IMR-90 (cell line): ENCODE measurements at regions not wholly inside any gene's neighbourhood (a gene's known extent, or its start where the extent isn't known, plus 50 kb on each side); places are given as distances from the start of the nearest gene placed in this dataset.

Experiments
- ATAC-seq: fragments of 200-7000 bp; cut with Tn5 transposase; 2 replicates; pipeline ENCODE4 v1.9.1; 2020; ENCODE audit warnings: low read depth, mild to moderate bottlenecking, moderate library complexity
- BruUV-seq: library from RNA; stranded (reverse); fragments of 400-500 nt; replicated peaks from 2 replicates; lab custom pipeline; 2021; lab: Mats Ljungman, UMichigan
- CTCF ChIA-PET: fragments of 300-600 bp; formaldehyde crosslinking; extraction: SDS; loops from one replicate; lab custom pipeline; 2021; ENCODE audit warnings: antibody characterized with exemption; lab: Yijun Ruan, JAX
- POLR2A ChIA-PET: fragments of 300-600 bp; sonication (Branson Sonifier 250); formaldehyde crosslinking; loops from one replicate; lab custom pipeline; 2022; ENCODE audit warnings: antibody characterized with exemption; ENCODE audit not compliant: unreplicated experiment; lab: Charles Lee
- DNase-seq: peaks from one replicate; pipeline ENCODE4 v3.0.0; 2013
- H2AFZ ChIP-seq: replicated peaks from 2 replicates; pipeline ENCODE3; 2013; ENCODE audit warnings: low read length, mild to moderate bottlenecking; ENCODE audit not compliant: poor library complexity
- H2AK5ac ChIP-seq: 2 replicates; pipeline ENCODE4 v1.6.1; 2013; ENCODE audit warnings: low read depth, low read length, inconsistent platforms
- H2AK9ac ChIP-seq: replicated peaks from 2 replicates; pipeline ENCODE3; 2013; ENCODE audit warnings: mild to moderate bottlenecking, low read depth, low read length, moderate library complexity; ENCODE audit not compliant: poor library complexity
- H2BK120ac ChIP-seq: 2 replicates; pipeline ENCODE4 v1.6.1; 2013; ENCODE audit warnings: low read depth, low read length, inconsistent platforms
- H2BK15ac ChIP-seq: 3 replicates; pipeline ENCODE4 v1.6.1; 2013; ENCODE audit warnings: low read depth, low read length, inconsistent platforms
- H2BK20ac ChIP-seq: 2 replicates; pipeline ENCODE4 v1.6.1; 2013; ENCODE audit warnings: low read depth, mild to moderate bottlenecking, inconsistent platforms, low read length, moderate library complexity
- H2BK5ac ChIP-seq: 2 replicates; pipeline ENCODE4 v1.6.1; 2013; ENCODE audit warnings: mild to moderate bottlenecking, low read depth, low read length, inconsistent platforms; ENCODE audit not compliant: poor library complexity, severe bottlenecking
- H3K14ac ChIP-seq: replicated peaks from 2 replicates; pipeline ENCODE4 v1.6.1; 2013; ENCODE audit warnings: low read depth, low read length, inconsistent platforms
- H3K18ac ChIP-seq: 2 replicates; pipeline ENCODE4 v1.6.1; 2013; ENCODE audit warnings: low read depth, low read length, control low read depth
- H3K23ac ChIP-seq: 2 replicates; pipeline ENCODE4 v1.6.1; 2013; ENCODE audit warnings: low read depth, low read length, inconsistent platforms
- H3K27ac ChIP-seq: 2 replicates; pipeline ENCODE4 v1.5.1; 2013; ENCODE audit warnings: mild to moderate bottlenecking, control low read depth, low read length; ENCODE audit not compliant: insufficient read depth
- H3K27me3 ChIP-seq: 2 replicates; pipeline ENCODE4 v1.6.1; 2013; ENCODE audit warnings: low read length; ENCODE audit not compliant: control insufficient read depth, insufficient read depth
- H3K36me3 ChIP-seq: 2 replicates; pipeline ENCODE4 v1.6.1; 2013; ENCODE audit warnings: low read length, mixed read lengths; ENCODE audit not compliant: control insufficient read depth, insufficient read depth
- H3K4ac ChIP-seq: 2 replicates; pipeline ENCODE4 v1.6.1; 2013; ENCODE audit warnings: low read depth, low read length, inconsistent platforms
- H3K4me1 ChIP-seq: 2 replicates; pipeline ENCODE4 v1.6.1; 2013; ENCODE audit warnings: low read length, mixed read lengths; ENCODE audit not compliant: control insufficient read depth, insufficient read depth
- H3K4me2 ChIP-seq: 2 replicates; pipeline ENCODE4 v1.6.1; 2013; ENCODE audit warnings: low read depth, mild to moderate bottlenecking, control low read depth, low read length, moderate library complexity
- H3K4me3 ChIP-seq: 2 replicates; pipeline ENCODE4 v1.5.1; 2013; ENCODE audit warnings: low read depth, mild to moderate bottlenecking, control low read depth, low read length, moderate library complexity; ENCODE audit not compliant: insufficient read depth
- H3K56ac ChIP-seq: 2 replicates; pipeline ENCODE4 v1.6.1; 2013; ENCODE audit warnings: low read length, inconsistent platforms; ENCODE audit not compliant: insufficient read depth; ENCODE audit errors: extremely low read depth
- H3K79me1 ChIP-seq, 2 experiments: 2 replicates each; pipeline ENCODE4 v1.6.1; 2013; ENCODE audit warnings: low read length in 2 of 2, inconsistent platforms in 1 of 2, low read depth in 1 of 2
- H3K9ac ChIP-seq: 2 replicates; pipeline ENCODE4 v1.6.1; 2013; ENCODE audit warnings: low read depth, low read length, control low read depth
- H3K9me1 ChIP-seq: 2 replicates; pipeline ENCODE4 v1.6.1; 2013; ENCODE audit warnings: low read length, inconsistent platforms; ENCODE audit not compliant: insufficient read depth
- H3K9me3 ChIP-seq: 2 replicates; pipeline ENCODE4 v1.6.1; 2013; ENCODE audit warnings: low read length; ENCODE audit not compliant: control insufficient read depth, insufficient read depth
- H4K20me1 ChIP-seq: 2 replicates; pipeline ENCODE4 v1.6.1; 2013; ENCODE audit warnings: low read length, inconsistent platforms; ENCODE audit not compliant: insufficient read depth
- H4K5ac ChIP-seq: 2 replicates; pipeline ENCODE4 v1.6.1; 2013; ENCODE audit warnings: mild to moderate bottlenecking, low read depth, low read length, control low read depth
- H4K8ac ChIP-seq, 2 experiments: 2 replicates each; pipeline ENCODE4 v1.6.1; 2013; ENCODE audit warnings: low read depth in 2 of 2, low read length in 2 of 2, control low read depth in 1 of 2, inconsistent platforms in 1 of 2
- H4K91ac ChIP-seq: 2 replicates; pipeline ENCODE4 v1.6.1; 2013; ENCODE audit warnings: low read depth, low read length, inconsistent platforms; ENCODE audit not compliant: insufficient read depth
- BHLHE40 ChIP-seq: fragments of 150-350 bp; IDR thresholded peaks from 2 replicates; pipeline ENCODE4 v1.6.1; 2016; ENCODE audit warnings: mild to moderate bottlenecking, low read depth, low read length
- CEBPB ChIP-seq: IDR thresholded peaks from 2 replicates; pipeline ENCODE4 v1.6.1; 2012; ENCODE audit warnings: low read depth, low read length, improper control_type of control experiment
- CHD1 ChIP-seq: IDR thresholded peaks from 2 replicates; pipeline ENCODE4 v1.6.1; 2012; ENCODE audit warnings: low read depth, low read length, improper control_type of control experiment
- FOS ChIP-seq: fragments of 150-350 bp; IDR thresholded peaks from 2 replicates; pipeline ENCODE4 v1.6.1; 2016; ENCODE audit warnings: low read depth, low read length
- MAFK ChIP-seq: IDR thresholded peaks from 2 replicates; pipeline ENCODE4 v1.6.1; 2012; ENCODE audit warnings: low read depth, low read length, improper control_type of control experiment
- MAZ ChIP-seq: IDR thresholded peaks from 2 replicates; pipeline ENCODE4 v1.6.1; 2012; ENCODE audit warnings: low read depth, mild to moderate bottlenecking, low read length, improper control_type of control experiment, moderate library complexity, borderline replicate concordance
- MXI1 ChIP-seq: IDR thresholded peaks from 2 replicates; pipeline ENCODE4 v1.6.1; 2012; ENCODE audit warnings: low read depth, mild to moderate bottlenecking, low read length, moderate library complexity, borderline replicate concordance
- NFE2L2 ChIP-seq: fragments of 150-350 bp; IDR thresholded peaks from 2 replicates; pipeline ENCODE4 v1.6.1; 2016; ENCODE audit warnings: low read depth, mild to moderate bottlenecking, low read length
- POLR2A ChIP-seq: IDR thresholded peaks from 2 replicates; pipeline ENCODE4 v1.6.1; 2012; ENCODE audit warnings: mild to moderate bottlenecking, low read depth, low read length
- RAD21 ChIP-seq: IDR thresholded peaks from 2 replicates; pipeline ENCODE4 v1.6.1; 2012; ENCODE audit warnings: low read length, improper control_type of control experiment
- RCOR1 ChIP-seq: IDR thresholded peaks from 2 replicates; pipeline ENCODE4 v1.6.1; 2012; ENCODE audit warnings: mild to moderate bottlenecking, low read length, improper control_type of control experiment; ENCODE audit not compliant: insufficient replicate concordance
- RFX5 ChIP-seq: IDR thresholded peaks from 2 replicates; pipeline ENCODE4 v1.8.0; 2012; ENCODE audit warnings: low read depth, mild to moderate bottlenecking, low read length, moderate library complexity
- SMC3 ChIP-seq: fragments of 150-350 bp; IDR thresholded peaks from 2 replicates; pipeline ENCODE4 v1.6.1; 2016; ENCODE audit warnings: low read depth, mild to moderate bottlenecking, antibody characterized with exemption, low read length, moderate library complexity
- WGBS, 2 experiments: methylation state at CpG; one replicate each; pipeline versions ENCODE4 v1.1.5 to v1.1.7; 2013; ENCODE audit warnings: missing lambda C conversion rate in 2 of 2; ENCODE audit not compliant: insufficient read length in 1 of 2; ENCODE audit errors: extremely low coverage in 2 of 2; 5-methylcytosine and 5-hydroxymethylcytosine counted together
- dilution Hi-C: fragments of 300-500 bp; cut with HindIII; formaldehyde crosslinking; loops from one replicate; pipeline ENCODE4 v1.14.3; 2018; ENCODE audit warnings: low sequenced_read_pairs; ENCODE audit not compliant: unreplicated experiment
- in situ Hi-C: fragments of 300-500 bp; cut with MboI; formaldehyde crosslinking; loops from 3 replicates; pipeline ENCODE4 v1.14.3; 2019; ENCODE audit warnings: low sequenced_read_pairs, inconsistent platforms, mixed read lengths
- intact Hi-C: fragments of 100-400 bp; cut with micrococcal nuclease; formaldehyde crosslinking; loops from 2 replicates; pipeline ENCODE4 v1.10.0; 2022
- TF ChIP-seq, protein P1 (sequence below): fragments of 150-350 bp; IDR thresholded peaks from 2 replicates; pipeline ENCODE4 v1.6.1; 2016; ENCODE audit warnings: low read depth, mild to moderate bottlenecking, low read length, moderate library complexity, borderline replicate concordance
- TF ChIP-seq, protein P2 (sequence below): conservative IDR thresholded peaks from 2 replicates; pipeline ENCODE4 v1.5.1; 2012; ENCODE audit warnings: mild to moderate bottlenecking, low read depth, low read length, improper control_type of control experiment
- TF ChIP-seq, protein P3 (sequence below): fragments of 150-350 bp; IDR thresholded peaks from 2 replicates; pipeline ENCODE4 v1.6.1; 2017; ENCODE audit warnings: mild to moderate bottlenecking, antibody characterized with exemption, low read length, low read depth

DNA sequence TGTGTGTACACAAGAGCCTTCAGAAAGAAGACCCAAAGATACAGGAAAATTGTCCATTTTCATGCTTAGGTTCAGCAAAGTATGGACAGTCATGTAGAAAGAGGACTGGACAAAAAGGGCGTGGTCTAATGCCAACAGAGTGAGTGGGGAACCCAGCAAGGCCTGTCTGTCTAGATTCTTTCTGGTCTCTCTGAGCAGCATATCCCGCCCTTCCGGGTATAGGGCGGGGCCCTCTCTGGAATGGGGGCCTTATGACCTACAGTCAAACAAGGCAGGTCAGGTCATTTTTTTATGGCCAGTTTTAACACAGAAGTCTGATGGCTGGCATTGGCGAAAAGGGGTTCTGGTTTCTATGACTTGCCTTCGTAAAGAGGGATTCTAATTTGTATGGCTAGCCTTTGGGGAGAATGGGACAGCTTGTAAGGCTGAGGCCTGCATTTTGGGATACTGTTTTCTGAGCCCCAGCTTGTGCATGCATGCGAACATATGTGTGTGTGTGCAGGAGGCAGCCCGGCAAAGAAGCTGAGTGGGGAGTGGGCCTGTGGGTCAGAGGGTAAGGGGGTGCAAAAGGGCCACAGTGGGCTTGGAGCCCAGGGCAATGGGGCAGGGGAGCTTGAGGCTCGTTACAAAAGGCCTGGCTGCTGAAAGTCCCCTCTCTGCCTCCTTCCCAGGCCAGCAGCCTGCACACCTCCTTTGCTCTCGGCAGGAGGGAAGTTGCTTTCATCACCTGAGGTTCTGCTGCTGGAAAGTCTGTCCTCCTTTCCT is 130.5 kb upstream of the B3GAT1 start:
- H4K5ac ChIP-seq, result no peak overlapping the region
- no peak overlapping the region for H3K14ac ChIP-seq
- no peaks in the 10 kb centered on the region for H4K20me1 ChIP-seq
- H3K79me1 ChIP-seq, result no peaks in the 10 kb centered on the region
- H3K27me3 ChIP-seq, result no peaks in the 10 kb centered on the region
- BruUV-seq, result no TSS peak
- POLR2A ChIA-PET, result no interaction called here
- no peaks in the 10 kb centered on the region for H3K4me1 ChIP-seq
- H4K8ac ChIP-seq, result no peak overlapping the region
- DNase-seq (no peak), ATAC-seq (no peak)
- no peaks in the 10 kb centered on the region for H3K9me1 ChIP-seq
- WGBS, 2 experiments, result 69% methylated on average over 3 of the region's 10 CpGs; no CpG with 5 or more reads in 1 of the 2 experiments
- H3K4me2 ChIP-seq, result no peak overlapping the region
- peaks cover 46% of the 10 kb centered on the region for H3K9me3 ChIP-seq
- no peak overlapping the region for H3K4ac ChIP-seq
- no peak overlapping the region for H2BK15ac ChIP-seq
- H2AK9ac ChIP-seq, result no peak overlapping the region
- no peak overlapping the region for H2AK5ac ChIP-seq
- CTCF ChIA-PET, result no interaction called here
- no peaks in the 10 kb centered on the region for H3K36me3 ChIP-seq
- H2BK5ac ChIP-seq, result no peak overlapping the region
- H3K27ac ChIP-seq, result no peak overlapping the region
- TF ChIP-seq MAZ (no peak), POLR2A (no peak), MXI1 (no peak), RCOR1 (no peak), BHLHE40 (no peak), SMC3 (no peak), RAD21 (no peak), RFX5 (no peak), FOS (no peak), MAFK (no peak), CEBPB (no peak), CHD1 (no peak), NFE2L2 (no peak)
- TF ChIP-seq, protein P1, sequence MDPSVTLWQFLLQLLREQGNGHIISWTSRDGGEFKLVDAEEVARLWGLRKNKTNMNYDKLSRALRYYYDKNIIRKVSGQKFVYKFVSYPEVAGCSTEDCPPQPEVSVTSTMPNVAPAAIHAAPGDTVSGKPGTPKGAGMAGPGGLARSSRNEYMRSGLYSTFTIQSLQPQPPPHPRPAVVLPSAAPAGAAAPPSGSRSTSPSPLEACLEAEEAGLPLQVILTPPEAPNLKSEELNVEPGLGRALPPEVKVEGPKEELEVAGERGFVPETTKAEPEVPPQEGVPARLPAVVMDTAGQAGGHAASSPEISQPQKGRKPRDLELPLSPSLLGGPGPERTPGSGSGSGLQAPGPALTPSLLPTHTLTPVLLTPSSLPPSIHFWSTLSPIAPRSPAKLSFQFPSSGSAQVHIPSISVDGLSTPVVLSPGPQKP, result no peak
- TF ChIP-seq, protein P2, sequence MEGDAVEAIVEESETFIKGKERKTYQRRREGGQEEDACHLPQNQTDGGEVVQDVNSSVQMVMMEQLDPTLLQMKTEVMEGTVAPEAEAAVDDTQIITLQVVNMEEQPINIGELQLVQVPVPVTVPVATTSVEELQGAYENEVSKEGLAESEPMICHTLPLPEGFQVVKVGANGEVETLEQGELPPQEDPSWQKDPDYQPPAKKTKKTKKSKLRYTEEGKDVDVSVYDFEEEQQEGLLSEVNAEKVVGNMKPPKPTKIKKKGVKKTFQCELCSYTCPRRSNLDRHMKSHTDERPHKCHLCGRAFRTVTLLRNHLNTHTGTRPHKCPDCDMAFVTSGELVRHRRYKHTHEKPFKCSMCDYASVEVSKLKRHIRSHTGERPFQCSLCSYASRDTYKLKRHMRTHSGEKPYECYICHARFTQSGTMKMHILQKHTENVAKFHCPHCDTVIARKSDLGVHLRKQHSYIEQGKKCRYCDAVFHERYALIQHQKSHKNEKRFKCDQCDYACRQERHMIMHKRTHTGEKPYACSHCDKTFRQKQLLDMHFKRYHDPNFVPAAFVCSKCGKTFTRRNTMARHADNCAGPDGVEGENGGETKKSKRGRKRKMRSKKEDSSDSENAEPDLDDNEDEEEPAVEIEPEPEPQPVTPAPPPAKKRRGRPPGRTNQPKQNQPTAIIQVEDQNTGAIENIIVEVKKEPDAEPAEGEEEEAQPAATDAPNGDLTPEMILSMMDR, result no peak
- TF ChIP-seq, protein P3, sequence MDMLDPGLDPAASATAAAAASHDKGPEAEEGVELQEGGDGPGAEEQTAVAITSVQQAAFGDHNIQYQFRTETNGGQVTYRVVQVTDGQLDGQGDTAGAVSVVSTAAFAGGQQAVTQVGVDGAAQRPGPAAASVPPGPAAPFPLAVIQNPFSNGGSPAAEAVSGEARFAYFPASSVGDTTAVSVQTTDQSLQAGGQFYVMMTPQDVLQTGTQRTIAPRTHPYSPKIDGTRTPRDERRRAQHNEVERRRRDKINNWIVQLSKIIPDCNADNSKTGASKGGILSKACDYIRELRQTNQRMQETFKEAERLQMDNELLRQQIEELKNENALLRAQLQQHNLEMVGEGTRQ, result no peak
- no peak overlapping the region for H3K9ac ChIP-seq
- H3K23ac ChIP-seq, result no peak overlapping the region
- dilution Hi-C loops, result no loop called here
- H3K56ac ChIP-seq, result no peak overlapping the region
- no peak overlapping the region for H2AFZ ChIP-seq
- in situ Hi-C loops, result no loop called here
- no peak overlapping the region for H3K4me3 ChIP-seq
- H2BK20ac ChIP-seq, result no peak overlapping the region
- no peak overlapping the region for H2BK120ac ChIP-seq
- intact Hi-C loops, result no loop called here
- H3K18ac ChIP-seq, result no peak overlapping the region
- H4K91ac ChIP-seq, result no peak overlapping the region
